Right lung (tissue), 2 donors: ENCODE measurements at regions not wholly inside any gene's neighbourhood (a gene's known extent, or its start where the extent isn't known, plus 50 kb on each side); places are given as distances from the start of the nearest gene placed in this dataset.
"Not testable (repeated sequence)": the region's sequence is repeated elsewhere in the genome, so short reads cannot be mapped to it uniquely, and the experiment has no call there.

Source experiments
- DNase-seq, 2 donors: peaks; one replicate each; pipeline ENCODE4 v3.0.0-alpha.2; 2013

GRCh38 chr1:228941666-228942065, 206.4 kb downstream of the RHOU start:
- no peak for DNase-seq

DNA sequence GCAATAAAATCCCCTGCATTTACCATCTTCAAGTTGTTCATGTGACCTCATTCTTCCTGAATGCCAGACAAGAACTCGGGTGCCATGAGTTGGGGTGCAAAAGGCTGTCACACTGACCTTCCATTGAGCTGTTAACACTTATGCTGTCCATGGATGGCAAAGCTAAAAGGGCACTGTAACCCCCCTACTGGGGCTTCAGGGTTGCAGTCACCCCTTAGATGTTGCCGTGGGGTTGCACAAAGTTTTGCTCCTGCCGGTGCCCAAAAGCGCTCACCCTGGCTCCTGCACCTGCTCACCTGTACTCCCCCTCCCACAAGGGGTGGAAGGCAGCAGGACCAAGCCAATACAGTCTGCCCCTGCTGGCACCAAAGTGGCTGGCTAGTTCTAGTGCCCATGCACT, 208.2 kb downstream of the RHOU start:
- DNase-seq, result no peak

DNA sequence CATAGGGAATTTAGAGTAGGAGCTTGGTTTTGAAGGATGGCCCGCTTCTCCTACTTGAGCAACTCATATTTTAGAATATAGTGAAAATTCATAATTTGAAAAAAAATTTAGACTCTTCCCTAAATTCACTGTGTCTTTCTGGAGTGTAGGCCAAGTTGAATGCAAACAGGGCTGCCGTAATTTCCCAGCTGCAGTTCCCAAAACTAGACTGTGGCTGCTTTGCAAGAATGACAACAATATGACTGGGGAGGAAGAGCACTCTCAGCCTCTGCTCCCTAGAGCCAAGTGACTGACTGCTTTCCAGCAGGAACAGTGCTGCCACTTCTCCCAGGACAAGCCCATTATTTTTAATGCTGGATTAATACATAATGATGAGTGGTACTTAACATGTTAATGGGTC, 209.0 kb downstream of the RHOU start:
- DNase-seq, result no peak

- DNase-seq, result no peak
Measured at GRCh38 chr1:228944935-228945371, 209.7 kb downstream of the RHOU start.

- DNase-seq, result no peak
Measured at GRCh38 chr1:228945885-228946284, 210.6 kb downstream of the RHOU start.

DNA sequence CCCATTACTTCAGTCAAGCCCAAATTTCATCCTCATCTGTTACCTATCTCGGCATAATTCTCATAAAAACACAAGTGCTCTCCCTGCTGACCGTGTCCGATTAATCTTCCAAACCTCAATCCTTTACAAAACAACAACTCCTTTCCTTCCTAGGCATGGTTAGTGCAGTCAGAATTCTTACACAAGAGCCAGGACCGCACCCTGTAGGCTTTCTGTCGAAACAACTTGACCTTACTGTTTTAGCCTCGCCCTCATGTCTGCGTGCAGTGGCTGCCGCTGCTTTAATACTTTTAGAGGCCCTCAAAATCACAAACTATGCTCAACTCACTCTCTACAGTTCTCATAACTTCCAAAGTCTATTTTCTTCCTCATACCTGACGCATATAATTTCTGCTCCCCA, 214.3 kb downstream of the RHOU start:
- not testable (repeated sequence) for DNase-seq

- no peak for DNase-seq
Measured at GRCh38 chr1:228953207-228953606, 217.9 kb downstream of the RHOU start.

DNA sequence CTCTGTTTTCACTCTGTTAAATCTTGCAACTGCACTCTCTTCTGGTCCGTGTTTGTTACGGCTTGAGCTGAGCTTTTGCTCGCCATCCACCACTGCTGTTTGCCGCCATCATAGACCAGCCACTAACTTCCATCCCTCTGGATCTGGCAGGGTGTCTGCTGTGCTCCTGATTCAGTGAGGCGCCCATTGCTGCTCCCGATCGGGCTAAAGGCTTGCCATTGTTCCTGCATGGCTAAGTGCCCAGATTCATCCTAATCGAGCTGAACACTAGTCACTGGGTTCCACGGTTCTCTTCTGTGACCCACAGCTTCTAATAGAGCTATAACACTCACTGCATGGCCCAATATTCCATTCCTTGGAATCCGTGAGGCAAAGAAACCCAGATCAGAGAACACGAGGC, 218.5 kb downstream of the RHOU start:
- not testable (repeated sequence) for DNase-seq

- no peak for DNase-seq
Measured at GRCh38 chr1:228955691-228956090, 220.4 kb downstream of the RHOU start.

DNA sequence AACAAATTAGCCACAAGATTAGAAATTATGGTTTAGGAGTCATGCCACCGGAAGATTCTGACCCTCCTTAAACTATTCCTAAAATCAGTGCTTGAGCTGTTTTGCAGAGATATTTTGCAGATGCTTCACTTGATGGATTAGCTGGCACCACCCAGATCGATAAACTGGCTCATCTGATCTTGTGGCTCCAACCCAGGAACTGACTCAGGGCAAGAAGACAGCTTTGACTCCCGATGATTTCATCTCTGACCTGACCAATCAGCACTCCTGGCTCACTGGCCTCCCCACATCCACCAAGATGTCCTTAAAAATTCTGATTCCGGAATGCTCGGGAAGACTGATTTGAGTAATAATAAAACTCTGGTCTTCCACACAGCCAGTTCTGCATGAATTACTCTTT, 221.6 kb downstream of the RHOU start:
- no peak for DNase-seq

DNA sequence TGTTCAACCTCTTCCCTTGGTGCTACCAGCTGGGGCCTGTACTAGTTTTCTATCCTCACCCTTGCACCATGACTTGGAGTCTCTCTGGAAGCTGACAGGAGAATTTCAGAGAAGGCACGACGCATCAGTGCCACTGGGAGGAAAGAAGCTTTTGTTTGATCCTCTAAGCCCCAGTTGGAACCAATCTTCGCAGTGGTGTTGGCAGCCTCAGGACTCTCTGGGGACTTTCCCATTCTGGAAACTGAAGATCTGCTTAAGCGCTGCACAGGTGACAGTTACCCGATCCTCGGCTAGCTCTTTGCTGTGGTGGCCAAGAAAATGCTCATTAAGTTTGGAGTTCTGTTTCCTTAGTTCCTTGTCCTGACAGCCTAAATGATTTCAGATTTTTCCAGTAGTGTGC, 222.3 kb downstream of the RHOU start:
- no peak for DNase-seq

GRCh38 chr1:228958121-228958520, 222.8 kb downstream of the RHOU start:
- no peak for DNase-seq

DNA sequence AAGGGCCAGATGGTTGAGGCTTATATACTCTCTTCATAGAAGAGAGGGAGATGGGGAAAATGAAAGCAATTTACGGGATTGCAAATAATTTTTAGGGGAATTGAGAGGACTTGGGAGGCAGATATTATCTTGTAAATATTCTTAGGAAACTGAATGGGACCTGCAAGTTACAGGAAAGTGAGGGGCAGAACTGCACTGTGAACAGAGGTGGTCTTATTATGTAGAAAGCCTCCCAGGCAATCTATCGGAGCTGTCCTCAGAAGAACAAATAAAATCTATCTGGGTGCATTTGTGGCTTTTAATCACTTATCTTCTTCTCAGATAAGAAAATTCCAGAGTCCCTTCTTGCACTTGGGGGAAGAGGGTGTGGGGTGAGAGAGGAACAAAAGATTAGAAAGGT, 223.5 kb downstream of the RHOU start:
- no peak for DNase-seq

DNA sequence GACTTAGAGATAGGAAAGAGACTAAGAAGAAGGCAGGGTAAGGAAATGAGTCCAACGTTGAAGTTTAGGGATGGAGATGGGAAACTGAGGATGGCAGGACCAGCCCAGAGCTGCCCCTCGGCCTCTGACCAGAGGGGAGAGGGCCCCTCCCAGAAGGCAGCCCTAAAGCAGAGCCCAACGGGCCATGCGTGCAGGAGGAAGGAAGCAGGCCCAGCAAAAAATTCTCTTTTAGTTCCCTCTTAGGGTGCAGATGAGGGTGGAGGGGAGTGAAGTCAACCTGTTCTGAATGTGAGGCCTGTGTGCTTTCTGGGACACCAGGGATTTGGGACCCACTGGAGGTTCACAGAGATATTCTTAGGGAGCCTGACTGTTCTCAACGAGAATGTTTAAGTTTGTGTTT, 225.4 kb downstream of the RHOU start:
- DNase-seq, result no peak

DNA sequence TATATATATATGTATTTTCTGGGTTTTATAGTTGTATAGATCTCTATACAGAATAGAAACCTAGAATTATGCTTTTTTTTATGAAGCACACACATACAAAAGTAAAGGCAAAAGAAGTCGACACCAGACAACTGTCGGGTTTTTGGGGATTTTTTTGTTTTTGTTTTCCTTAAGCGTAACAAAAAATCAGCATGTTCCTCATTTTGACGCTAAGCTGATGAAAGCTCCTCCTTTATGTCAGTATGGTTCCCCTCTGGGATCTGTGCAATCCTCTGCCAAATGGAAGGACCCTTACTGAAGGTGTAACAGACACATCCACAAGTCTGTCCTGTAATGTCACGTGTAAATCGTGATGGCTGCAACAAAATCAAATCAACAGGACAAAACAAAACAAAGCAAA, 226.2 kb downstream of the RHOU start:
- no peak for DNase-seq

GRCh38 chr1:228963795-228964177, 228.5 kb downstream of the RHOU start:
- DNase-seq, result no peak

GRCh38 chr1:228964178-228965089, 229.2 kb downstream of the RHOU start:
- no peak for DNase-seq

DNA sequence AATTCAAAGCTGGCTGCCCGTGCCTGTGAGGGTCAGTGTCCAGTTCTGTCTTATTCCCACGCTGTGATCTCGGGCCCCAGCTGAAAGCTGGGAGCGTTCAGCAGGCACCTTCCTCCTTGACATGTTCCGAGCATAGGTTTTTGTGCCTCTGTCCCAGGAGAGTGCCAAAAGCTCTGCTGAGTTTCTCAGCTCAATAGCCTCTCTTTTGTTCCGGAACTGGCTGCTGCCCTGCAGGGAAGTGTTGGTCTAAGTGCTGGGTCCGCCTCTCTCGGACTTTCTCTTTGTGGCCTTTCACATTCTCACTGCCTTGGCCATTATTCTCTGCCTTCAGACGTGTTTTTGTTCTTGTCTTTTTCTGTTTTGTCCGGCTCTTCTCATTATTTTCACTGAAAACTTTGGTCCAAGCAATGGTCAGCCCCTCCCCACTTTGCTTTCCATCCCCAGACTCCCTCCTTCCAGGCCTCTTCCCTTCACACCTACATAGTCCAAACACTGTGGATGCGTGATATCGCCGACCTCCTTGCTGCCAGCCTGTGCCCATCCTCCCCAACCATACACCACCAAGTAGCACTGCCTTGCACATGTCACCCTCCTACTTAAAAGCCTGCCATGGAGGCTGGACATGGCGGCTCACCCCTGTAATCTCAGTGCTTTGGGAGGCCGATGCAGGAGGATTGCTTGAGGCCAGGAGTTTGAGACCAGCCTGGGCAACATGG, 233.8 kb downstream of the RHOU start:
- DNase-seq, result peak; percentile 59 to 64

GRCh38 chr1:228969953-228970800, 234.9 kb downstream of the RHOU start:
- no peak for DNase-seq

- no peak for DNase-seq
Measured at GRCh38 chr1:228972576-228972975, 237.3 kb downstream of the RHOU start.

DNA sequence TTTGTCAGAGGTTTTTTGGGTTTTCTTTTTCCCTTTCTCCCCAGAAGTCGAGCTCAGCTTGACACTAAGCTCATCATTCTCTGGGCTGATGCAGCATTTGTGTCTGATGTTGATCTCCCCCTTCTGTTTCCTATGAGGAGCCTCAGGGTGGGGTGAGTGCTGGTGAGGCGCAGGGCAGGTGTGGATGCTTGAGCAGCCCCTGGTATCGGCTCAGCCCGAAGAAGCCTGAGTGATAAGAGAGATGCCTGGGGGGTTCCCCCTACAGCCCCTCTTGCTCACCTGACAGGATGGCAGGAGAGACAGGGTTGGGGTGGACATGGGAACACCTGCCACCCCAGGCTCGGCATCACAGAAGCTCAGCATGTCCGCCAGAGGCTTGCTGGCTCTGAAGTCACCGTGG, 239.0 kb downstream of the RHOU start:
- DNase-seq, result no peak

DNA sequence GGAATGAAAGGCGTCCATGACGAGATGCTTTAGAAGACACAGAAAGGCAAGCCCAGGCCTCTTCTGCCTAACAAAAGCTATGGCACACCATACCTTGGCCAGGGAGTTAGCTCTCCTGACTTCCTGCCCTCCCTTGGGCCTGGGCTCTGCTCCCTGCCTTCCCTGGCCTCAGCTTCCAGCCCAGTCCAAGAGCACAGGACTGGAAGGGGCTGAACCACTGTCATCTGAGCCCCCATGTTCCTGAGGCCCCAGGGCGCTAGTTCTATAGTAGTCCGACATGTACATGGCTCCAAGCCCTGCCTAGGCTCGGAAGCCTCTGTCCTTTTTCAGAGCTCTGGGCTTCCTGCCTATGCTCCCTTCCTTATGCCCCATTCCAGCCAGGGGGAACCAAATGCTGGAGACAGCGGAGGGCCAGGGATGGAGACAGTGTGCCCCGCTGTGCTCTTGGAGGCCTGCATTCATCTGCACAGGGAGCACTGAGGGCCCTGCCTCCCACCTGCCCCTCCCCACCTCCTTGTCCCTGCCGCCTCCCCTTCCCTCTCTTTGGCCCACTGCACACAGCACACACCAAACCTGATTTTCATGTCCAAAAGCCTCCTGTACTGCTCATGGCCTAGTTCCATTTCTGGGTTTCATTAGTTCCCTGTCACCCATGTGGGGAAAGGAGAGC, 240.1 kb downstream of the RHOU start:
- DNase-seq, result no peak
